NB4 (cell line): ENCODE measurements at regions not wholly inside any gene's neighbourhood (a gene's known extent, or its start where the extent isn't known, plus 50 kb on each side); places are given as distances from the start of the nearest gene placed in this dataset.

ENCODE experiments used
- CTCF ChIP-seq: IDR thresholded peaks from one replicate; pipeline ENCODE4 v1.5.1; 2012; ENCODE audit warnings: low read depth, low read length
- POLR2A ChIP-seq: IDR thresholded peaks from 2 replicates; pipeline ENCODE4 v1.6.1; 2011; ENCODE audit warnings: mild to moderate bottlenecking; ENCODE audit not compliant: insufficient read length; ENCODE audit errors: extremely low read depth

DNA sequence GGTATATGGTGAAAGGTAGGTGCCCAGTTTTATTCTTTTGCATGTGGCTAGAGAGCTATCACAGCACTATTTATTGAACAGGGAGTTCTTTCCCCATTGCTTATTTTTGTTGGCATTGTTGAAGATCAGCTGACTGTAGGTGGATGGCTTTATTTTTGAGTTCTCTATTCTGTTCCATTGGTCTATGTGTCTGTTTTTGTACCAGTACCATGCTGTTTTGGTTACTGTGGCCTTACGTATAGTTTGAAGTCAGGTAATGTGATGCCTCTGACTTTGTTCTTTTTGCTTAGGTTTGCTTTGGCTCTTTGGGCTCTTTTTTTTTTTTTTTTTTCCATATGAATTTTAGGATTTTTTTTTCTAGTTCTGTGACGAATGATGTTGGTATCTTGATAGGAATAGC, 139.2 kb upstream of the CTNNB1 start:
- TF ChIP-seq CTCF (no peak), POLR2A (no peak)
